ENCODE measurements at regions not wholly inside any gene's neighbourhood (a gene's known extent, or its start where the extent isn't known, plus 50 kb on each side); places are given as distances from the start of the nearest gene placed in this dataset.

DNA sequence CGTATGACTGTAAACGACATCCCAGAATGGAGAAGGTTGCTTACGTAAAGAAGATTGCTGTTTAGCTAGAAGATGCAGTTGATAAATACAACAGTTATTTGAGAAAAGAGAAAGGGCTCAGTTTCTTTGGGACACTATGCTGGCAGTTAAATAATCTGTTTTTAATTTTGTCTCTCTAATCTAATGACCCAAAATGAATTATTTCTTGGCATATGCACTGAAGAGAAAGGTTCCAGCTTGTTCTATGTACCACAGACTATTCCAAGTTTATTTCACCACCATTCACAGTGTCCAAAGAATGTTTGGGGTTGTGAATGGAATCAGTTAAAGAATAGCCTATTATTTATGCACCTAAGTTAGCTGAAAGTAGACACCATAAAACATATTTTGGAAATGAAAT is 449.9 kb downstream of the RNF144B start:
- POLR2A ChIA-PET = no interaction called here
- DNase-seq (ENCODE audit: low read depth, low spot score) = no peak
- no peaks in the 10 kb centered on the region for H4K20me1 ChIP-seq (replicated peaks; ENCODE audit: control insufficient read depth, extremely low read depth, insufficient read depth, low read length)
- H3K27me3 ChIP-seq (ENCODE audit: control insufficient read depth in 2 of 2, insufficient read depth in 2 of 2, low read length in 2 of 2) = no peaks in the 10 kb centered on the region
- CTCF ChIA-PET = no interaction called here
- no peaks in the 10 kb centered on the region for H3K36me3 ChIP-seq (ENCODE audit: control insufficient read depth in 2 of 2, extremely low read depth in 1 of 2, insufficient read depth in 2 of 2, low read length in 2 of 2)
- no peaks in the 10 kb centered on the region for H3K79me2 ChIP-seq (ENCODE audit: control insufficient read depth, insufficient read depth, low read length)
- H3K9me1 ChIP-seq (replicated peaks; ENCODE audit: control insufficient read depth, extremely low read depth, insufficient read depth, low read length) = no peaks in the 10 kb centered on the region
- dilution Hi-C loops (cut with MboI; ENCODE audit: extremely low pct_ligation_motif_present, low sequenced_read_pairs) = no loop called here
- H3K27ac ChIP-seq (ENCODE audit: insufficient read depth, low read depth, low read length) = no peak overlapping the region
- no peak overlapping the region for H3K9ac ChIP-seq (replicated peaks; ENCODE audit: extremely low read depth, insufficient read depth, low read length)
- no peak overlapping the region for H2AFZ ChIP-seq (ENCODE audit: low read depth, low read length)
- H3K4me3 ChIP-seq (replicated peaks in 1 of 3; ENCODE audit: insufficient read depth in 1 of 3, low read depth in 1 of 3, low read length in 3 of 3) = no peak overlapping the region
- no peaks in the 10 kb centered on the region for H3K4me1 ChIP-seq (ENCODE audit: control insufficient read depth, extremely low read depth, insufficient read depth, low read length)
- TF ChIP-seq MYC (IDR thresholded peaks at IDR 0.05; ENCODE audit: low read depth, low read length) (no peak), POLR2AphosphoS5 (IDR thresholded peaks at IDR 0.05; ENCODE audit: insufficient read depth, low read depth, low read length) (no peak), GATA2 (IDR thresholded peaks at IDR 0.05; ENCODE audit: insufficient read depth, insufficient read length, low read depth, low read length) (no peak), POLR2A (IDR thresholded peaks at IDR 0.05; ENCODE audit: low read depth, low read length) (no peak), JUN (IDR thresholded peaks at IDR 0.05; ENCODE audit: borderline replicate concordance, insufficient read depth, insufficient read length, low read depth) (no peak), FOS (IDR thresholded peaks at IDR 0.05; ENCODE audit: borderline replicate concordance, insufficient read depth, low read length) (no peak), CTCF (IDR thresholded peaks at IDR 0.05; ENCODE audit: extremely low read depth in 1 of 2, insufficient read depth in 1 of 2, low read depth in 1 of 2, low read length in 2 of 2) (no peak), EZH2 (IDR thresholded peaks at IDR 0.05; ENCODE audit: borderline replicate concordance, low read depth, low read length, severe bottlenecking) (no peak)
- TF ChIP-seq, protein P1, sequence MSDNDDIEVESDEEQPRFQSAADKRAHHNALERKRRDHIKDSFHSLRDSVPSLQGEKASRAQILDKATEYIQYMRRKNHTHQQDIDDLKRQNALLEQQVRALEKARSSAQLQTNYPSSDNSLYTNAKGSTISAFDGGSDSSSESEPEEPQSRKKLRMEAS (IDR thresholded peaks at IDR 0.05; ENCODE audit: insufficient read depth, insufficient read length) = no peak
- H3K4me2 ChIP-seq (ENCODE audit: insufficient read depth, low read length) = no peak overlapping the region
- FAIRE-seq = no peak
- no TSS peak for BruUV-seq (replicated peaks)
- intact Hi-C loops (cut with micrococcal nuclease) = no loop called here
- H3K9me3 ChIP-seq (replicated peaks; ENCODE audit: control insufficient read depth, insufficient read depth, low read length) = no peaks in the 10 kb centered on the region

All from endothelial cell of umbilical vein (primary cell).